ENCODE measurements at regions not wholly inside any gene's neighbourhood (a gene's known extent, or its start where the extent isn't known, plus 50 kb on each side); places are given as distances from the start of the nearest gene placed in this dataset.
A peak's percentile ranks its signal among the peaks of the same experiment; 100 is the strongest.

DNA sequence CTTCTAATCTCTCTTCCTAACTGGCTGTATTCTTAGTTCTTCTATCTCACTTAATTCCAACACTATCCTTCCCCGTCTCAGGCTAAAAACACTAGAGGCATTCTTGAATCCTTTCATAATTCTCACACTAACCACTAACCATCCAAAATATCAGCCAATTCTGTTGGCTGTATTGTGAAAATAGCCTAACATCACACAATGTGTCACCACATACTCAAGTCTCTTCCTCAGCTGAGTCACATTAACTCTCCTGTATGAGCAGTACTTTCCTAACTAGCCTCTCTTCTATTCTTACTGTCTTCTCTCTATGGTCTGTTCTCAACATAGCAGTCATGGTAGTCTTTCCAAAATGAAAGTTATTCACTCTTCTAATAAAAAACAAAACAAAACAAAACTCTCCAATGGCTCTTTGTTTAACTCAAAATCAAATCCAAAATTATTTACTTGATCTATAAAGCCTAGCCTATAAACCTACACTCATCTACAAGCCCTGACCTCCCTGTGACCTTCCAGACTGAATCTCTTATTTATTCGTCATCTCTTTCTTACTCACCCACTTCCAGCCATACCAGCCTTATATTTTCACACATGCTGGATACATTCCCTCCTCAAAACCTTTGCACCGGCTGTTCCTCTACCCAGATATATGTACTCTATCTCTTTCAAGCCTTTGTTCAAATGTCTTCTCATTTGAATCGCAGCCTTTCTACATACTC lies 445.9 kb downstream of the TLL1 start:
- no peaks in the 10 kb centered on the region for H3K27me3 ChIP-seq
- WGBS, 2 donors = 88% methylated on average over 4 of the region's 4 CpGs
- no peaks in the 10 kb centered on the region for H3K9me3 ChIP-seq
- H3K4me1 ChIP-seq = no peaks in the 10 kb centered on the region
- TF ChIP-seq, protein P1, sequence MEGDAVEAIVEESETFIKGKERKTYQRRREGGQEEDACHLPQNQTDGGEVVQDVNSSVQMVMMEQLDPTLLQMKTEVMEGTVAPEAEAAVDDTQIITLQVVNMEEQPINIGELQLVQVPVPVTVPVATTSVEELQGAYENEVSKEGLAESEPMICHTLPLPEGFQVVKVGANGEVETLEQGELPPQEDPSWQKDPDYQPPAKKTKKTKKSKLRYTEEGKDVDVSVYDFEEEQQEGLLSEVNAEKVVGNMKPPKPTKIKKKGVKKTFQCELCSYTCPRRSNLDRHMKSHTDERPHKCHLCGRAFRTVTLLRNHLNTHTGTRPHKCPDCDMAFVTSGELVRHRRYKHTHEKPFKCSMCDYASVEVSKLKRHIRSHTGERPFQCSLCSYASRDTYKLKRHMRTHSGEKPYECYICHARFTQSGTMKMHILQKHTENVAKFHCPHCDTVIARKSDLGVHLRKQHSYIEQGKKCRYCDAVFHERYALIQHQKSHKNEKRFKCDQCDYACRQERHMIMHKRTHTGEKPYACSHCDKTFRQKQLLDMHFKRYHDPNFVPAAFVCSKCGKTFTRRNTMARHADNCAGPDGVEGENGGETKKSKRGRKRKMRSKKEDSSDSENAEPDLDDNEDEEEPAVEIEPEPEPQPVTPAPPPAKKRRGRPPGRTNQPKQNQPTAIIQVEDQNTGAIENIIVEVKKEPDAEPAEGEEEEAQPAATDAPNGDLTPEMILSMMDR (IDR thresholded peaks at IDR 0.05) = no peak
- TF ChIP-seq POLR2A (IDR thresholded peaks at IDR 0.05) = no peak
- H3K27ac ChIP-seq = no peak overlapping the region
- H3K4me3 ChIP-seq = no peak overlapping the region
- intact Hi-C loops (cut with DNase I; ENCODE audit: low total_unique reads) = no loop called here
- H3K36me3 ChIP-seq (ENCODE audit: low read depth, missing control alignments) = no peaks in the 10 kb centered on the region
- no peak for DNase-seq

DNA sequence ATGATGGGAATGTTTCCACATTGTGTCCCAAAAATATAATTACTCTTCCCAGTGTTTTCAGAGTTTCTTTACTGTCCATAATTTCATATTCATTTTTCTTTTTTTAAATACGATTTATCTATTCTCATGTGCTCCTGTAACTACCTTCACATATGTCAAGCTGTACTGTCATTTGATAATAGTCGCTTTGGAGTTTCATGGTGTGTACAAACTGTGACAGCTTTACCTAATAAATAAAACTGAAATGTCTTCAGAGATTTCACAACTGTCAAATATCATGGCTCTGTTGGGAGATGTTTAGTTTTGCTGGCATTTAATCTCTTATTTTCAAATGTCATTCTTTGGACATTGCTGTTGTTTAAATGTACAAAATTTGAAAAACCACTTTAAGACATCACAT lies 450.2 kb downstream of the TLL1 start:
- Histone ChIP-seq H3K4me3 (no peak overlapping the region), H3K27ac (no peak overlapping the region), H3K9me3 (no peaks in the 10 kb centered on the region), H3K36me3 (ENCODE audit: low read depth, missing control alignments) (no peaks in the 10 kb centered on the region), H3K27me3 (no peaks in the 10 kb centered on the region), H3K4me1 (no peaks in the 10 kb centered on the region)
- DNase-seq = no peak
- intact Hi-C loops (cut with DNase I; ENCODE audit: low total_unique reads) = no loop called here
- 85 to 89% methylated on average over 2 of the region's 2 CpGs for WGBS, 2 donors
- TF ChIP-seq, protein P1 (IDR thresholded peaks at IDR 0.05) = no peak
- TF ChIP-seq POLR2A (IDR thresholded peaks at IDR 0.05) = no peak

DNA sequence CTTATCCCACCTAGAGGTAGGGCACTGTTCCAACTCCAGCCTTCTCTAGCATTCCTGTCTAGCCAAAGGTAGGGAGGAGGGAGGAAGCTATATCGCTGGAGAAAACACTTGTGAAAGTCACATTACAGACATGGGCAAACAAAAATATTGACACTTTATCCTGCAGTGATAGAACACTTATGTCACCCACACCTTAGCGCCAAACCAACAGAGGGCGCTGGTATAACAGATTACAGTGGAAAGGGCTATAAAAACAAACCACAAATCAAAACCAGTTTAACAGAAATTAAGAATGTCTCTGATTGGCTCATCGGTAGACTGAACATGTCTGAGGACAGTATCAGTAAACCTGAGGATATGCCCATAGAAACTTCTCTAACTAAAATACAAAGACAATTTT lies 451.3 kb downstream of the TLL1 start:
- peak; percentile 51 for DNase-seq
- no peak overlapping the region for H3K27ac ChIP-seq
- H3K9me3 ChIP-seq = no peaks in the 10 kb centered on the region
- no peaks in the 10 kb centered on the region for H3K4me1 ChIP-seq
- H3K36me3 ChIP-seq (ENCODE audit: low read depth, missing control alignments) = no peaks in the 10 kb centered on the region
- intact Hi-C loops (cut with DNase I; ENCODE audit: low total_unique reads) = no loop called here
- no peaks in the 10 kb centered on the region for H3K27me3 ChIP-seq
- WGBS, 2 donors = 49% methylated on average over 4 of the region's 4 CpGs
- no peak for TF ChIP-seq POLR2A (IDR thresholded peaks at IDR 0.05)
- TF ChIP-seq, protein P1 (IDR thresholded peaks at IDR 0.05) = peak in 1 of 3 experiments; percentile 20
- H3K4me3 ChIP-seq = no peak overlapping the region

DNA sequence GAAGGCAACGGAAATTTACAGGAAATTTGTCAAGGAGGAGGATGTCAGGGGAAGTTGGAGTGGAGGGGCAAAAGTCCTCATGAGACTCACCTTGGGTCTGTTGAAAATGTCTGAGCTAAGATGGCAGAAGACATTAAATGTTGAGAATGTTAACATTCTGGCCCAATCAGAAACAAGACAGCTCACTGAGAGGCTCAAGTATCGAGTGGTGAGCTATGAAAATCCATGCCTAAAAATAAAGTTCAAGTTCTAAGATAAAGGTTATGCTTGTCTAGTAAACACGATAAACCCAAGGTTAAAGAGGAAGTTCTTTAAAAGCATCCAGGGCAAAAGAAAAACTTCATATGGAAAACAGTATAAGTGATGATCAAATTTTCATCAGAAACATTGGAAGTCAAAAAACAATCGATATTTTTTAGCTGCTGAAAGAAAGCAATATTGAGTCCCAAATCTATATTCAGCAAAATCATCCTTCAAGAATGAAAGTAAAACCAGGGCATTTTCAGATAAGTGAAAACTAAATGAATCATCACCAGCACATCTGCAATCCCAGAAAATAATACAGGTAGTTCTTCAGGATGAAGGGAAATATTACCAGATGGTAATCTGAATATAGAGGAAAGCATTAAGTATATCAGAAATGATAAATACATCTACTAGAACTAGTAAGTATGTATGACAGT lies 462.4 kb downstream of the TLL1 start:
- DNase-seq = no peak
- no peaks in the 10 kb centered on the region for H3K4me1 ChIP-seq
- TF ChIP-seq, protein P1 (IDR thresholded peaks at IDR 0.05) = no peak
- no peak for TF ChIP-seq POLR2A (IDR thresholded peaks at IDR 0.05)
- no peaks in the 10 kb centered on the region for H3K9me3 ChIP-seq
- H3K36me3 ChIP-seq (ENCODE audit: low read depth, missing control alignments) = no peaks in the 10 kb centered on the region
- no peak overlapping the region for H3K4me3 ChIP-seq
- no peaks in the 10 kb centered on the region for H3K27me3 ChIP-seq
- H3K27ac ChIP-seq = no peak overlapping the region
- intact Hi-C loops (cut with DNase I; ENCODE audit: low total_unique reads) = no loop called here
- WGBS, 2 donors = 63 to 76% methylated on average over 4 of the region's 4 CpGs

All from testis (tissue), 2 donors.